Mammary epithelial cell (primary cell): ENCODE measurements at regions not wholly inside any gene's neighbourhood (a gene's known extent, or its start where the extent isn't known, plus 50 kb on each side); places are given as distances from the start of the nearest gene placed in this dataset.

ENCODE experiments used
- EZH2 ChIP-seq: IDR thresholded peaks from 2 replicates; pipeline ENCODE4 v1.6.1; 2012; ENCODE audit warnings: low read length, inconsistent platforms, borderline replicate concordance
- TF ChIP-seq, protein P1 (sequence below), 2 donors: IDR thresholded peaks in 1 of 2; conservative IDR thresholded peaks in 1 of 2; 2 replicates each; pipeline ENCODE4 v1.5.1; 2011 to 2012; ENCODE audit warnings: inconsistent platforms in 2 of 2, low read length in 2 of 2, mild to moderate bottlenecking in 2 of 2, control low read depth in 1 of 2, low read depth in 1 of 2; ENCODE audit not compliant: insufficient read depth in 1 of 2; ENCODE audit errors: extremely low read depth in 1 of 2

DNA sequence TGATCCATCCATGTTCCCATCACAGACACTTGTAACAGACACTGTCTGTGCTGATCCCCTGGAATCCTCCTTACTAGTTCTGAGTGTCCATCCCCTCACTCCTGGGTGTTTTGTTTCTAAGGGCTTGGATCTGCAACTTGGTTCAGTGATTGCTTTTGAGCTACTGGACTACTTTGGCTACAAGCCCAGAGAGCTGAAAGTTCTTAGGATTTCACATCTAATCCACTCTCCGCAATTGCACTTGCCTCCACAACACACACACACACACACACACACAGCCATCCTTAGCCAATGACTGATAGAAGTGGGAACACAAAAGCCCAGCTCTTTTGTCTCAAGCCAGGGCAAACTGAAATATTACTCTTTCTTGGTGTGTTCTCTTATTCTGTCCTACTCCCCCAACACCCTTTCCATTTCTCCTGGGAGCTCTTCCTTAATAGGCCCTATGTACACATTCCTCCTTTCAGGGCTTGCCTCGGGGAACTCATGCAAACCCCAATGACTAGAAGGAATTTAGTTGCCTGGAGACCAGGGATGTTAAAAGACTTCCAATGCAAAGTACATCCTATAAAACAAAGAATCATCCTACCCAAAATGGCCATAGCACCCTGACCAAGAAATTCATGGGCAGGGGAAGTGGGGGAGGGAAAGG is 206.1 kb upstream of the UBE2E2 start:
- TF ChIP-seq, protein P1, sequence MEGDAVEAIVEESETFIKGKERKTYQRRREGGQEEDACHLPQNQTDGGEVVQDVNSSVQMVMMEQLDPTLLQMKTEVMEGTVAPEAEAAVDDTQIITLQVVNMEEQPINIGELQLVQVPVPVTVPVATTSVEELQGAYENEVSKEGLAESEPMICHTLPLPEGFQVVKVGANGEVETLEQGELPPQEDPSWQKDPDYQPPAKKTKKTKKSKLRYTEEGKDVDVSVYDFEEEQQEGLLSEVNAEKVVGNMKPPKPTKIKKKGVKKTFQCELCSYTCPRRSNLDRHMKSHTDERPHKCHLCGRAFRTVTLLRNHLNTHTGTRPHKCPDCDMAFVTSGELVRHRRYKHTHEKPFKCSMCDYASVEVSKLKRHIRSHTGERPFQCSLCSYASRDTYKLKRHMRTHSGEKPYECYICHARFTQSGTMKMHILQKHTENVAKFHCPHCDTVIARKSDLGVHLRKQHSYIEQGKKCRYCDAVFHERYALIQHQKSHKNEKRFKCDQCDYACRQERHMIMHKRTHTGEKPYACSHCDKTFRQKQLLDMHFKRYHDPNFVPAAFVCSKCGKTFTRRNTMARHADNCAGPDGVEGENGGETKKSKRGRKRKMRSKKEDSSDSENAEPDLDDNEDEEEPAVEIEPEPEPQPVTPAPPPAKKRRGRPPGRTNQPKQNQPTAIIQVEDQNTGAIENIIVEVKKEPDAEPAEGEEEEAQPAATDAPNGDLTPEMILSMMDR (conservative IDR thresholded peaks at IDR 0.05 in 1 of 2, IDR thresholded peaks at IDR 0.05 in 1 of 2; ENCODE audit: extremely low read depth in 1 of 2, insufficient read depth in 1 of 2, low read depth in 1 of 2, low read length in 2 of 2): no peak
- TF ChIP-seq EZH2: no peak
